CD4-positive, alpha-beta T cell treated with Interferon gamma for 1 hour (primary cell): ENCODE measurements at regions not wholly inside any gene's neighbourhood (a gene's known extent, or its start where the extent isn't known, plus 50 kb on each side); places are given as distances from the start of the nearest gene placed in this dataset.
"Not testable (repeated sequence)": the region's sequence is repeated elsewhere in the genome, so short reads cannot be mapped to it uniquely, and the experiment has no call there.

Experiments
- DNase-seq: peaks from one replicate; pipeline ENCODE4 v3.0.0-alpha.2; 2020

- no peak for DNase-seq
These were observed 429.4 kb upstream of the B3GAT1 start for GRCh38 chr11:134841411-134841810.

GRCh38 chr11:134840945-134841344 lies 428.9 kb upstream of the B3GAT1 start:
- DNase-seq, result no peak

GRCh38 chr11:134840165-134840564 lies 428.1 kb upstream of the B3GAT1 start:
- not testable (repeated sequence) for DNase-seq

GRCh38 chr11:134838708-134839107 lies 426.7 kb upstream of the B3GAT1 start:
- DNase-seq, result no peak

GRCh38 chr11:134837887-134838232 lies 425.8 kb upstream of the B3GAT1 start:
- DNase-seq, result no peak

GRCh38 chr11:134837166-134837886 lies 425.3 kb upstream of the B3GAT1 start:
- DNase-seq, result no peak

GRCh38 chr11:134836561-134836960 lies 424.5 kb upstream of the B3GAT1 start:
- no peak for DNase-seq

- DNase-seq, result no peak
These were observed 423.5 kb upstream of the B3GAT1 start for GRCh38 chr11:134835561-134835960.

GRCh38 chr11:134830312-134830711 lies 418.3 kb upstream of the B3GAT1 start:
- DNase-seq, result no peak

GRCh38 chr11:134823970-134824369 lies 411.9 kb upstream of the B3GAT1 start:
- no peak for DNase-seq

- DNase-seq, result no peak
These were observed 410.9 kb upstream of the B3GAT1 start for GRCh38 chr11:134822897-134823296.

GRCh38 chr11:134821422-134821821 lies 409.4 kb upstream of the B3GAT1 start:
- DNase-seq, result no peak

- DNase-seq, result no peak
These were observed 407.0 kb upstream of the B3GAT1 start for GRCh38 chr11:134819041-134819440.

GRCh38 chr11:134818516-134818915 lies 406.5 kb upstream of the B3GAT1 start:
- DNase-seq, result no peak

- no peak for DNase-seq
These were observed 403.4 kb upstream of the B3GAT1 start for GRCh38 chr11:134815404-134815803.

- DNase-seq, result no peak
These were observed 396.0 kb upstream of the B3GAT1 start for GRCh38 chr11:134807997-134808396.

- no peak for DNase-seq
These were observed 390.6 kb upstream of the B3GAT1 start for GRCh38 chr11:134802598-134802997.

GRCh38 chr11:134802116-134802515 lies 390.1 kb upstream of the B3GAT1 start:
- no peak for DNase-seq

- DNase-seq, result no peak
These were observed 389.5 kb upstream of the B3GAT1 start for GRCh38 chr11:134801570-134801969.

GRCh38 chr11:134800826-134801225 lies 388.8 kb upstream of the B3GAT1 start:
- DNase-seq, result no peak

GRCh38 chr11:134800130-134800529 lies 388.1 kb upstream of the B3GAT1 start:
- no peak for DNase-seq

GRCh38 chr11:134799386-134799785 lies 387.3 kb upstream of the B3GAT1 start:
- no peak for DNase-seq

- DNase-seq, result no peak
These were observed 385.5 kb upstream of the B3GAT1 start for GRCh38 chr11:134797411-134798089.

- DNase-seq, result no peak
These were observed 383.0 kb upstream of the B3GAT1 start for GRCh38 chr11:134795017-134795416.

GRCh38 chr11:134794192-134794591 lies 382.1 kb upstream of the B3GAT1 start:
- DNase-seq, result no peak
